Neural crest cell (in vitro differentiated cells): ENCODE measurements at regions not wholly inside any gene's neighbourhood (a gene's known extent, or its start where the extent isn't known, plus 50 kb on each side); places are given as distances from the start of the nearest gene placed in this dataset.

Experiments
- DNase-seq: peaks from one replicate; pipeline ENCODE4 v3.0.0; 2021; ENCODE audit warnings: low read depth, mixed read lengths, low spot score
- H3K27ac Mint-ChIP-seq: one replicate; pipeline ENCODE4 v1.8.0; 2021; ENCODE audit warnings: mild to moderate bottlenecking, mixed read lengths; ENCODE audit not compliant: unreplicated experiment
- H3K27me3 Mint-ChIP-seq: 2 replicates; pipeline ENCODE4 v1.8.0; 2021; ENCODE audit warnings: low read depth, mild to moderate bottlenecking, mixed read lengths
- H3K36me3 Mint-ChIP-seq: 2 replicates; pipeline ENCODE4 v1.8.0; 2021; ENCODE audit warnings: low read depth, mild to moderate bottlenecking, mixed read lengths
- H3K4me1 Mint-ChIP-seq: 2 replicates; pipeline ENCODE4 v1.8.0; 2021; ENCODE audit warnings: mixed read lengths
- H3K4me3 Mint-ChIP-seq: one replicate; pipeline ENCODE4 v1.8.0; 2021; ENCODE audit warnings: mild to moderate bottlenecking, mixed read lengths
- H3K9me3 Mint-ChIP-seq: 2 replicates; pipeline ENCODE4 v1.8.0; 2021; ENCODE audit warnings: mixed read lengths
- CTCF ChIP-seq: fragments of 200-600 bp; sonication (generic); conservative IDR thresholded peaks from 2 replicates; pipeline ENCODE4 v1.5.0; 2021; ENCODE audit warnings: antibody characterized with exemption, mild to moderate bottlenecking

DNA sequence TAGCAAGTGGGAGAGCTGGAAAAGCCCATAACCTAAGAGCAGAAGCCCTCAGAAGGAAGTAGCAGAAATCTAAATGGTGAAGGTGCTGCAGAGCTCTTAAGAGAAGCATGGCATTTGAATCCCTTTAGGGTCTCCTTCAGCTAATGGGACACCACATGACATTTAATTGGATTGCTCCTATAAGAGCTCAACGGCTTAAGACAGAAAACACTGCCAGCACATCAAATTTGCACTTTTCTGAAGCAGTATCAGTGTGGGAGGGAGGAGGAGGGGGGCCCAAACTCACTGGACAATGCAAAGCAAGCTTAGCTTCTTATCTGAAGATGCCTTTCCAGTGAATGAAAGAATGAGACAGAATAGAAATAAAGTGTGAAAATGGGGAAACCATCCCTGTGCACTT lies 287.9 kb upstream of the MTNR1B start:
- Mint-ChIP-seq H3K36me3 (peaks cover 12% of the 10 kb centered on the region), H3K4me3 (no peak overlapping the region), H3K27me3 (no peaks in the 10 kb centered on the region), H3K4me1 (peaks cover 19% of the 10 kb centered on the region), H3K9me3 (peaks cover 3% of the 10 kb centered on the region), H3K27ac (no peak overlapping the region)
- no peak for TF ChIP-seq CTCF
- DNase-seq: no peak

DNA sequence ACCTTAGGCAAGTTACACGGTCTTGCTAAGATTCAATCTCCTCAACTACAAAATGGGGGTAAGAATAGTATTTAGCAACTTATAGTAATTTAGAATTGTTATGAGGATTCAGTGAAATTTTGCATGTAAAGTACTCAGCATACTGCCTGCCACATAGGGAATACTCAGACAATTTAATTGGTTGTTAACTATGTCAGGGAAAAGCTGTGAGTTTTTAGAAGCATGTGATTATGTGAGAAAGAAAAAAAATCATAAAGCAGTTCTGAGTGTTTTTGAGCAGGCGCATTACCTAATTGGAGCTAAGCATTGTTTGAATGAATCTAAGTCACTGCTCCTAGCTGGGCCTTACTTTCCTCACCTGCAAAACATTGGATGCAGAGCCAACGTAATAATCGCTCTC lies 287.3 kb upstream of the MTNR1B start:
- H3K36me3 Mint-ChIP-seq: peaks cover 10% of the 10 kb centered on the region
- H3K4me1 Mint-ChIP-seq: peaks cover 19% of the 10 kb centered on the region
- no peak overlapping the region for H3K27ac Mint-ChIP-seq

GRCh38 chr11:92682952-92683351 lies 286.5 kb upstream of the MTNR1B start:
- Mint-ChIP-seq H3K4me1 (peaks cover 19% of the 10 kb centered on the region), H3K27me3 (no peaks in the 10 kb centered on the region)

More for the DNA sequence above, 287.3 kb upstream of the MTNR1B start:
- no peaks in the 10 kb centered on the region for H3K27me3 Mint-ChIP-seq
- no peak for DNase-seq
- peaks cover 3% of the 10 kb centered on the region for H3K9me3 Mint-ChIP-seq
- TF ChIP-seq CTCF: no peak
- H3K4me3 Mint-ChIP-seq: no peak overlapping the region

DNA sequence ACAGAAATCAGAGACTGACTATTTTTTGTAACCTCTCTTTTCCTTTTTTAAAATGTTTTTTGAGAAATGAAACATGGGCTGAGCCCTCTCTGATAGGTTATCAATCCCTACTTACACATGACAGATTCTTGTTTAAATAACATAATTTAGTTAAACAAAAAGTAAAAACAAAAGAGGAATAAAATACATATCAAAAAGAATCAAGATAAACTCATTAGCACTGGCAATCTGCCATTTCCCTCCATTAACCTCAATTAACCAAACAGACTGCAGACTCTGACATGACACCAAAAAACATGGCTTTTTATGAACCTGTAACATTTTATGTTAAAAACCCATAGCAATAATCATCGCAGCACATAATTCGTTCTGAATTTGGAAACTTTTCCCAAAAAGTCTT lies 284.4 kb upstream of the MTNR1B start:
- H3K36me3 Mint-ChIP-seq: peaks cover 3% of the 10 kb centered on the region
- H3K27ac Mint-ChIP-seq: no peak overlapping the region
- H3K9me3 Mint-ChIP-seq: peaks cover 3% of the 10 kb centered on the region
- H3K4me3 Mint-ChIP-seq: no peak overlapping the region
- no peaks in the 10 kb centered on the region for H3K27me3 Mint-ChIP-seq
- no peak for TF ChIP-seq CTCF
- DNase-seq: no peak
- peaks cover 19% of the 10 kb centered on the region for H3K4me1 Mint-ChIP-seq

More at GRCh38 chr11:92682952-92683351, 286.5 kb upstream of the MTNR1B start:
- H3K9me3 Mint-ChIP-seq: peaks cover 3% of the 10 kb centered on the region
- no peak overlapping the region for H3K27ac Mint-ChIP-seq
- no peak for TF ChIP-seq CTCF
- DNase-seq: no peak
- H3K4me3 Mint-ChIP-seq: no peak overlapping the region
- peaks cover 6% of the 10 kb centered on the region for H3K36me3 Mint-ChIP-seq

GRCh38 chr11:92687724-92688123 lies 281.7 kb upstream of the MTNR1B start:
- Mint-ChIP-seq H3K9me3 (no peaks in the 10 kb centered on the region), H3K4me1 (peaks cover 13% of the 10 kb centered on the region), H3K36me3 (no peaks in the 10 kb centered on the region), H3K27me3 (no peaks in the 10 kb centered on the region), H3K27ac (no peak overlapping the region), H3K4me3 (no peak overlapping the region)
- no peak for TF ChIP-seq CTCF
- DNase-seq: no peak

GRCh38 chr11:92688416-92688815 lies 281.0 kb upstream of the MTNR1B start:
- H3K36me3 Mint-ChIP-seq: no peaks in the 10 kb centered on the region
- H3K4me3 Mint-ChIP-seq: no peak overlapping the region
- no peak for DNase-seq
- H3K9me3 Mint-ChIP-seq: no peaks in the 10 kb centered on the region
- no peak overlapping the region for H3K27ac Mint-ChIP-seq
- TF ChIP-seq CTCF: no peak
- H3K27me3 Mint-ChIP-seq: no peaks in the 10 kb centered on the region
- H3K4me1 Mint-ChIP-seq: peaks cover 15% of the 10 kb centered on the region
